ENCODE measurements at regions not wholly inside any gene's neighbourhood (a gene's known extent, or its start where the extent isn't known, plus 50 kb on each side); places are given as distances from the start of the nearest gene placed in this dataset.

DNA sequence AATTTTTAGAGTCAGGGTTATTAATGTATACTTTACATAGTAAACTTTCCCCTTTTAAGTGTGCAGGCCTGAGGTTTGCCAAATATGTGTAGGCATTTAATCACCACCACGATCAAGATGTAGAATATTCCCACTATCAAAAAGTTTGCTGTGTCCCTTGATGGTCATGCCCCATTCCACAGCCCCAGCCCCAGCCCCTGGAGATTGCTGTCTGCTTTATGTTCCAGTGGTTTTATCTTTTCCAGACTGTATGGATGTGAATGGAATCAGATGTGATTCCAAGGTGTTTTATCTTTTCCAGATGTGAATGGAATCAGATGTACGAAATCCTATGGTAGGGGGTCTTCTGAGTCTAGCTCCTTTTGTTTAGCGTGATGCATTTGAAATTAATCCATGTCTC, 93.1 kb upstream of the B3GAT1 start:
- Histone ChIP-seq H3K27me3 (ENCODE audit: control insufficient read depth in 2 of 2, insufficient read depth in 2 of 2, low read length in 2 of 2) (no peaks in the 10 kb centered on the region), H3K27ac (ENCODE audit: low read depth, low read length) (no peak overlapping the region), H3K36me3 (ENCODE audit: control insufficient read depth in 2 of 3, insufficient read depth in 3 of 3, low read length in 3 of 3) (no peaks in the 10 kb centered on the region), H3K4me1 (ENCODE audit: control insufficient read depth in 2 of 2, insufficient read depth in 2 of 2, low read length in 2 of 2) (no peaks in the 10 kb centered on the region), H3K9me3 (ENCODE audit: control insufficient read depth in 2 of 3, low read length in 3 of 3) (no peaks in the 10 kb centered on the region), H3K4me3 (ENCODE audit: low read length) (no peak overlapping the region)
- Mint-ChIP-seq H3K4me1 (no peaks in the 10 kb centered on the region), H3K36me3 (no peaks in the 10 kb centered on the region), H3K27me3 (peaks cover 2 to 21% (median 4%) of the 10 kb centered on the region in 5 donors), H3K9me3 (no peaks in the 10 kb centered on the region), H3K4me3 (no peak overlapping the region), H3K27ac (no peak overlapping the region)
- intact Hi-C loops (cut with micrococcal nuclease) = no loop called here
- ChIA-PET CTCF (no interaction called here), POLR2A (no interaction called here)
- DNase-seq (no peak), ATAC-seq (no peak)

DNA sequence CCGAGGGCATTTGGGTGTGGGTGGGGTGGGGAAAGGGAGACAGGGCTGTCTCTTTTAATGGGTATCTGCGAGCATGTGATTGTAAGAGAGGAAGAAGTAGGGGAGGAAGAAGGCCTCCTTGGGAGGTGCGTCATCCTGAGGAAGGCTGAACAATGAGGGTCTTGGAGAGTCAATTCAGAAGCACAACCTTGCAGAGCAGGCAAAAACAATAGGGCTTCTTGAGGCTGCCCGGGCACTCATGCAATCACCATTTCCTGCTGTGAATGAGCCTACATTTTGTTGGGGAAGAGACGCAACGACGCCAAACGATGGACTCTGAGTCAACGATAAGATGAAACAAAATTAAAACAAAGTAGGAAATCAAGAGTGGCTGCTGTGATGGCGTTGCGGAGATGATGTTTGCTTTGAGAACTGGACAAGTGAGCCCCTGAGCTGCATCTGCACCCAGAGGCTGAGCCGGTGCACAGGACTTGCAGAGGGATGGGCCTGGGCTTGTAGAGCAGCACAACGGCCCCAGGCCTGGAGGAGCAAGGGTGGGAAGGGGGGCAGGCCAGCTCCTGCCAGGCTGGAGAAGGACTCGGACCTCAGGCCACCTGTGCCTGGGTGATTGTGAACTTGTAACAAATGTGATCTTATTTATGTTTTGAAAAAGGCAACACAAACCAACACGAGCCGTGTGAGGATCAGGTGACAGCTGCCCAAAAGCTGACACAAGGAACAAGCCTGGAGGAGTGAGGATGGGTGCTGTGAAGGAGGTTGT, 92.3 kb upstream of the B3GAT1 start:
- Histone ChIP-seq H3K4me3 (ENCODE audit: low read length) (no peak overlapping the region), H3K27ac (ENCODE audit: low read depth, low read length) (no peak overlapping the region), H3K9me3 (ENCODE audit: control insufficient read depth in 2 of 3, low read length in 3 of 3) (no peaks in the 10 kb centered on the region), H3K36me3 (ENCODE audit: control insufficient read depth in 2 of 3, insufficient read depth in 3 of 3, low read length in 3 of 3) (no peaks in the 10 kb centered on the region), H3K27me3 (ENCODE audit: control insufficient read depth in 2 of 2, insufficient read depth in 2 of 2, low read length in 2 of 2) (no peaks in the 10 kb centered on the region), H3K4me1 (ENCODE audit: control insufficient read depth in 2 of 2, insufficient read depth in 2 of 2, low read length in 2 of 2) (no peaks in the 10 kb centered on the region)
- H3K4me1 Mint-ChIP-seq = no peaks in the 10 kb centered on the region
- ChIA-PET CTCF (no interaction called here), POLR2A (no interaction called here)
- H3K36me3 Mint-ChIP-seq = no peaks in the 10 kb centered on the region
- H3K27me3 Mint-ChIP-seq = peaks cover 2 to 21% (median 9%) of the 10 kb centered on the region in 5 donors
- ATAC-seq (no peak), DNase-seq (no peak)
- H3K9me3 Mint-ChIP-seq = no peaks in the 10 kb centered on the region
- no peak overlapping the region for H3K27ac Mint-ChIP-seq
- no peak overlapping the region for H3K4me3 Mint-ChIP-seq
- intact Hi-C loops (cut with micrococcal nuclease) = no loop called here

DNA sequence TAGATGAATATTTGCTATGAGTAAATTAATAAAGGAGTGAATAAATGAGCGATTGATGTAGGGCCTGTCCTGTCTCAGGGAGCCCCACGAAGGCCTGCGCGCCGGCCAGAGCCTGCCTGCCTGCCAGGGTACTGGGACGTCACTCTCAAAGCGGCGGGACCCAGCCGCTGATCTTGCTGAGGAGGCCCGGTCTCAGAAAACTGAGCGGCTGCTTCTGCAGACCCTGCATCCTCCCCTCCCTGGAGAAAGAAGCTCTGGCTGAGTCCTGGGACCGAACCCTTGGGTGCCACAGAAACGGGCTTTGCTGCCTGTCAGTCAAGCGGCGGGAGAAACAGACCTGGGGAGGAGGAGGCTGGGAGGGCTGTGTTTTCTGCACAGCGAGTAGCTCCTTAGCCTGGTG, 91.6 kb upstream of the B3GAT1 start:
- Mint-ChIP-seq H3K9me3 (peaks cover 0 to 4% (median 0%) of the 10 kb centered on the region in 11 donors), H3K4me1 (no peaks in the 10 kb centered on the region), H3K36me3 (no peaks in the 10 kb centered on the region), H3K27me3 (peaks cover 2 to 21% (median 9%) of the 10 kb centered on the region in 5 donors), H3K4me3 (no peak overlapping the region), H3K27ac (no peak overlapping the region)
- ChIA-PET POLR2A (no interaction called here), CTCF (no interaction called here)
- intact Hi-C loops (cut with micrococcal nuclease) = no loop called here
- Histone ChIP-seq H3K27ac (ENCODE audit: low read depth, low read length) (no peak overlapping the region), H3K4me3 (ENCODE audit: low read length) (no peak overlapping the region), H3K4me1 (ENCODE audit: control insufficient read depth in 2 of 2, insufficient read depth in 2 of 2, low read length in 2 of 2) (no peaks in the 10 kb centered on the region), H3K36me3 (ENCODE audit: control insufficient read depth in 2 of 3, insufficient read depth in 3 of 3, low read length in 3 of 3) (no peaks in the 10 kb centered on the region), H3K9me3 (ENCODE audit: control insufficient read depth in 2 of 3, low read length in 3 of 3) (no peaks in the 10 kb centered on the region), H3K27me3 (ENCODE audit: control insufficient read depth in 2 of 2, insufficient read depth in 2 of 2, low read length in 2 of 2) (no peaks in the 10 kb centered on the region)
- ATAC-seq = no peak
- no peak for DNase-seq

DNA sequence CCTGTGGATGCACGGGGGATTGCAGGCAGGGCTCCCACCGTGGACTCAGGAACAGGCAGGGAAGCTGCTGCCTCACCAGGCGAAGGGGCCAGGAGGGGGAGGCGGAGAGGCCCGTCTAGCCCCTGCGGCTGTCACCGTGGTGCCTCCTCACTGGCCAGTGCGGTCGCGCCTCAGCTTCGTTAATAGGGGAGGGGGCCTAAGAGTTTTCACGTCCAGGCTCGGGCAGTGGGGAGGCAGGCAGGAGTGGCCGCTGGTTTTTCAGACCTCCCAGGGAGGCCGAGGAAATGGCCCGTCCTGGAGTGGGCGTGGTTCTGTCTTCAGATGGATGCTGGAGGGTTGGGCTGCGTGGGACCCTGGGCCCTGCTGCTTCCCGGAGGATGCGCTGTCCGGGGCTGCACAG, 91.1 kb upstream of the B3GAT1 start:
- no peaks in the 10 kb centered on the region for H3K27me3 ChIP-seq (ENCODE audit: control insufficient read depth in 2 of 2, insufficient read depth in 2 of 2, low read length in 2 of 2)
- H3K36me3 ChIP-seq (ENCODE audit: control insufficient read depth in 2 of 3, insufficient read depth in 3 of 3, low read length in 3 of 3) = no peaks in the 10 kb centered on the region
- CTCF ChIA-PET = no interaction called here
- H3K27ac ChIP-seq (ENCODE audit: low read depth, low read length) = no peak overlapping the region
- DNase-seq = no peak
- Mint-ChIP-seq H3K9me3 (peaks cover 0 to 4% (median 0%) of the 10 kb centered on the region in 11 donors), H3K27ac (no peak overlapping the region), H3K36me3 (no peaks in the 10 kb centered on the region), H3K27me3 (peaks cover 2 to 21% (median 9%) of the 10 kb centered on the region in 5 donors), H3K4me1 (no peaks in the 10 kb centered on the region), H3K4me3 (no peak overlapping the region)
- H3K4me1 ChIP-seq (ENCODE audit: control insufficient read depth in 2 of 2, insufficient read depth in 2 of 2, low read length in 2 of 2) = no peaks in the 10 kb centered on the region
- no peak overlapping the region for H3K4me3 ChIP-seq (ENCODE audit: low read length)
- no peaks in the 10 kb centered on the region for H3K9me3 ChIP-seq (ENCODE audit: control insufficient read depth in 2 of 3, low read length in 3 of 3)
- POLR2A ChIA-PET = no interaction called here
- no peak for ATAC-seq
- intact Hi-C loops (cut with micrococcal nuclease) = no loop called here

DNA sequence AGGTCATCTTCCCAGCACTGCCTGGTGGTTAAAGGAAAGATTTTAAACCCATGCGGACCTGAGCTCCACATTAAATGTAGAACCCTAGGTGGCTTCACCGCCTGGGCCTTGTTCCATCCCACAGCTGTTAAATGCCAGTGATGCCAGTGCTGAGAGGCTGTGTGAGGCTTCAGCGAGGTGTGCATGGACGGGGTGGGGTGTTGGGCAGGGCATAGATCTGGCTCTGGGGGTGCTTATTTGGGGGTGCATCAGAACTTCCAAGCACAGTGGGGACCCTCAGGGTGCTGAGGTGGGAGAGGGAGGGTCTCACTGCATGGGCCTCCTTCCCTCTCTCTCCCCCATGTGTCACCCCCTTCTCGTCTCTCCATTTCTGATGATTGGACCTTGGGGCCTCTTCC, 90.1 kb upstream of the B3GAT1 start:
- H3K4me1 ChIP-seq (ENCODE audit: control insufficient read depth in 2 of 2, insufficient read depth in 2 of 2, low read length in 2 of 2) = no peaks in the 10 kb centered on the region
- H3K27me3 ChIP-seq (ENCODE audit: control insufficient read depth in 2 of 2, insufficient read depth in 2 of 2, low read length in 2 of 2) = no peaks in the 10 kb centered on the region
- intact Hi-C loops (cut with micrococcal nuclease) = no loop called here
- Mint-ChIP-seq H3K9me3 (peaks cover 0 to 6% (median 0%) of the 10 kb centered on the region in 11 donors), H3K27ac (no peak overlapping the region), H3K27me3 (peaks cover 2 to 26% (median 9%) of the 10 kb centered on the region in 5 donors), H3K36me3 (no peaks in the 10 kb centered on the region), H3K4me1 (no peaks in the 10 kb centered on the region), H3K4me3 (no peak overlapping the region)
- no peaks in the 10 kb centered on the region for H3K36me3 ChIP-seq (ENCODE audit: control insufficient read depth in 2 of 3, insufficient read depth in 3 of 3, low read length in 3 of 3)
- ATAC-seq (no peak), DNase-seq (no peak)
- no peak overlapping the region for H3K4me3 ChIP-seq (ENCODE audit: low read length)
- no peaks in the 10 kb centered on the region for H3K9me3 ChIP-seq (ENCODE audit: control insufficient read depth in 2 of 3, low read length in 3 of 3)
- CTCF ChIA-PET = no interaction called here
- POLR2A ChIA-PET = no interaction called here
- no peak overlapping the region for H3K27ac ChIP-seq (ENCODE audit: low read depth, low read length)

DNA sequence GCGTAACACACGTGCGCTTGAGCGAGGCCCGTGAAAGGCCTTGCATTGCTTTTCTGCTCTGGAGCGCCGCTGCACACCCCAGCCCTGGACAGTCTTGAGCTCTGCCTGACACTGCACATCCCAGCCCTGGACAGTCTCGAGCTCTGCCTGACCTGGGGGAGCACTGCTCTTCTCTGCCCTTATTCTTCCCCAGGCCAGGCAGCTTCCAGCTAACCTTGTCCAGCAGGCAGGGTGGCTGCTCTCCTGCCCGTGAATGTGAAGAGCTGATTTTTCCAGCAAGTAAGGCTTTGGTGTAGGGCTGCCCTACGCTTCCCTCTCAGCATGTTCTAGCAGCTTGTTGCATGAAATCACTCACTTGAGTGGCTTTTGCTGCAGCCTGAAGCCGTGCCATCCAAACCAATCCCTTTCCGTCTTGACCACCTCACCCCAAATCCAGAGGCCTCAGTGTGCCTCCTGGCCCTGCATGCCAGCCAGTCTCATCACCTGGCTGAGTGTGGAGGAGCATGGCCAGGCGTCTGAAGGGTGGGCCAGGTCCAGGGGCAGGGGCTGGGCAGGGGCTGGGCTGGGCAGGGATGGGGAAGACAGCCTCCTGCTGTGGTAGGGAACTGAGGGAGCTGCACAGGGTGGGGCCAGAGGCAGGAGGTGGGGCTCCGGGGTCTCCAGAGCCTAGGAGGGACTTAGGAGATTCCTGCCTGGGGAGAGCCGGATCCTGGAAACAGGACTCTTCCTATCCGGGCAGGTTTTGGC, 89.5 kb upstream of the B3GAT1 start:
- H3K4me1 ChIP-seq (ENCODE audit: control insufficient read depth in 2 of 2, insufficient read depth in 2 of 2, low read length in 2 of 2) = no peaks in the 10 kb centered on the region
- no peaks in the 10 kb centered on the region for H3K9me3 ChIP-seq (ENCODE audit: control insufficient read depth in 2 of 3, low read length in 3 of 3)
- Mint-ChIP-seq H3K27ac (no peak overlapping the region), H3K9me3 (peaks cover 0 to 12% (median 5%) of the 10 kb centered on the region in 11 donors), H3K36me3 (no peaks in the 10 kb centered on the region), H3K27me3 (peaks cover 2 to 31% (median 14%) of the 10 kb centered on the region in 5 donors), H3K4me1 (no peaks in the 10 kb centered on the region), H3K4me3 (no peak overlapping the region)
- intact Hi-C loops (cut with micrococcal nuclease) = no loop called here
- ATAC-seq = no peak
- no peaks in the 10 kb centered on the region for H3K27me3 ChIP-seq (ENCODE audit: control insufficient read depth in 2 of 2, insufficient read depth in 2 of 2, low read length in 2 of 2)
- no peaks in the 10 kb centered on the region for H3K36me3 ChIP-seq (ENCODE audit: control insufficient read depth in 2 of 3, insufficient read depth in 3 of 3, low read length in 3 of 3)
- ChIA-PET POLR2A (no interaction called here), CTCF (no interaction called here)
- no peak for DNase-seq
- no peak overlapping the region for H3K4me3 ChIP-seq (ENCODE audit: low read length)
- no peak overlapping the region for H3K27ac ChIP-seq (ENCODE audit: low read depth, low read length)

DNA sequence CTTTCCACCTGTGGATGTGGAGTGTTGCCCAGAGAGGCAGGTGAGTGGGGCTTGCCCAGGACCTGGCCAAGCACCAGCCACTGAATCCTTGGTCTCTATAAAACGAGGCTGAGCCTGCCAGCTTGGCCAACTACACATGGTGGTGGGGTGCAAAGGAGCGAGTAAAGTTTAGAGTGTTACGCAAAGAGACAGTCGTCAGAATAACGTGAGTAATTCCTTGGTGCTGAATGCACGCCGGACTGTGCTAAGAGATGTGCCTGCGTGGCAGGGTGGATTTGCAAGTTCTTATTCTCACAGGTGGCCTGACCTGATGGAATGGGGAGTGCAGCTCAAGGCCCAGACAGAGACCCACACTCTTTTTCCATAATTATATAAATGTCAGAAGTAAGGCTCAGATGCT, 88.6 kb upstream of the B3GAT1 start:
- H3K4me3 ChIP-seq (ENCODE audit: low read length) = no peak overlapping the region
- ChIA-PET POLR2A (no interaction called here), CTCF (no interaction called here)
- no peaks in the 10 kb centered on the region for H3K36me3 Mint-ChIP-seq
- no peak overlapping the region for H3K27ac Mint-ChIP-seq
- H3K4me1 ChIP-seq (ENCODE audit: control insufficient read depth in 2 of 2, insufficient read depth in 2 of 2, low read length in 2 of 2) = no peaks in the 10 kb centered on the region
- no peaks in the 10 kb centered on the region for H3K9me3 ChIP-seq (ENCODE audit: control insufficient read depth in 2 of 3, low read length in 3 of 3)
- ATAC-seq = no peak
- no peaks in the 10 kb centered on the region for H3K4me1 Mint-ChIP-seq
- H3K27ac ChIP-seq (ENCODE audit: low read depth, low read length) = no peak overlapping the region
- H3K4me3 Mint-ChIP-seq = no peak overlapping the region
- peaks cover 2 to 30% (median 21%) of the 10 kb centered on the region in 5 donors for H3K27me3 Mint-ChIP-seq
- intact Hi-C loops (cut with micrococcal nuclease) = no loop called here
- no peaks in the 10 kb centered on the region for H3K27me3 ChIP-seq (ENCODE audit: control insufficient read depth in 2 of 2, insufficient read depth in 2 of 2, low read length in 2 of 2)
- H3K36me3 ChIP-seq (ENCODE audit: control insufficient read depth in 2 of 3, insufficient read depth in 3 of 3, low read length in 3 of 3) = no peaks in the 10 kb centered on the region
- peaks cover 0 to 20% (median 10%) of the 10 kb centered on the region in 11 donors for H3K9me3 Mint-ChIP-seq
- DNase-seq = no peak

Data from naive thymus-derived CD4-positive, alpha-beta T cell (primary cell).